COLO668 (cell line): ENCODE measurements at regions not wholly inside any gene's neighbourhood (a gene's known extent, or its start where the extent isn't known, plus 50 kb on each side); places are given as distances from the start of the nearest gene placed in this dataset.
"Not testable (repeated sequence)": the region's sequence is repeated elsewhere in the genome, so short reads cannot be mapped to it uniquely, and the experiment has no call there.

Source experiments
- DNase-seq: peaks from one replicate; lab custom pipeline; 2025; ENCODE audit not compliant: unreplicated experiment; lab: John Stamatoyannopoulos, UW

GRCh38 chr5:124553911-124554310, 192.5 kb downstream of the ZNF608 start:
- DNase-seq: no peak

- DNase-seq: no peak
These were observed 193.9 kb downstream of the ZNF608 start for GRCh38 chr5:124552526-124552925.

GRCh38 chr5:124551939-124552279, 194.5 kb downstream of the ZNF608 start:
- DNase-seq: no peak

- DNase-seq: no peak
These were observed 195.7 kb downstream of the ZNF608 start for GRCh38 chr5:124550731-124551130.

GRCh38 chr5:124549891-124550436, 196.5 kb downstream of the ZNF608 start:
- no peak for DNase-seq

- no peak for DNase-seq
These were observed 199.8 kb downstream of the ZNF608 start for GRCh38 chr5:124546643-124547042.

GRCh38 chr5:124544366-124545055, 201.9 kb downstream of the ZNF608 start:
- DNase-seq: peak; percentile 9

GRCh38 chr5:124538931-124539330, 207.5 kb downstream of the ZNF608 start:
- no peak for DNase-seq

GRCh38 chr5:124538191-124538590, 208.2 kb downstream of the ZNF608 start:
- DNase-seq: no peak

GRCh38 chr5:124537522-124537921, 208.9 kb downstream of the ZNF608 start:
- no peak for DNase-seq

GRCh38 chr5:124537107-124537506, 209.3 kb downstream of the ZNF608 start:
- DNase-seq: no peak

GRCh38 chr5:124536333-124536732, 210.1 kb downstream of the ZNF608 start:
- DNase-seq: no peak

- no peak for DNase-seq
These were observed 215.5 kb downstream of the ZNF608 start for GRCh38 chr5:124530916-124531315.

GRCh38 chr5:124528838-124529237, 217.6 kb downstream of the ZNF608 start:
- no peak for DNase-seq

- DNase-seq: no peak
These were observed 219.0 kb downstream of the ZNF608 start for GRCh38 chr5:124527220-124527991.

GRCh38 chr5:124526079-124526478, 220.4 kb downstream of the ZNF608 start:
- DNase-seq: not testable (repeated sequence)

GRCh38 chr5:124524552-124525232, 221.7 kb downstream of the ZNF608 start:
- DNase-seq: peak; percentile 4

- no peak for DNase-seq
These were observed 222.5 kb downstream of the ZNF608 start for GRCh38 chr5:124523897-124524296.

GRCh38 chr5:124522992-124523391, 223.4 kb downstream of the ZNF608 start:
- DNase-seq: no peak

GRCh38 chr5:124521461-124522230, 224.8 kb downstream of the ZNF608 start:
- DNase-seq: no peak

GRCh38 chr5:124519396-124519795, 227.0 kb downstream of the ZNF608 start:
- DNase-seq: no peak
